ENCODE measurements at regions not wholly inside any gene's neighbourhood (a gene's known extent, or its start where the extent isn't known, plus 50 kb on each side); places are given as distances from the start of the nearest gene placed in this dataset.

- TF ChIP-seq, protein P1, sequence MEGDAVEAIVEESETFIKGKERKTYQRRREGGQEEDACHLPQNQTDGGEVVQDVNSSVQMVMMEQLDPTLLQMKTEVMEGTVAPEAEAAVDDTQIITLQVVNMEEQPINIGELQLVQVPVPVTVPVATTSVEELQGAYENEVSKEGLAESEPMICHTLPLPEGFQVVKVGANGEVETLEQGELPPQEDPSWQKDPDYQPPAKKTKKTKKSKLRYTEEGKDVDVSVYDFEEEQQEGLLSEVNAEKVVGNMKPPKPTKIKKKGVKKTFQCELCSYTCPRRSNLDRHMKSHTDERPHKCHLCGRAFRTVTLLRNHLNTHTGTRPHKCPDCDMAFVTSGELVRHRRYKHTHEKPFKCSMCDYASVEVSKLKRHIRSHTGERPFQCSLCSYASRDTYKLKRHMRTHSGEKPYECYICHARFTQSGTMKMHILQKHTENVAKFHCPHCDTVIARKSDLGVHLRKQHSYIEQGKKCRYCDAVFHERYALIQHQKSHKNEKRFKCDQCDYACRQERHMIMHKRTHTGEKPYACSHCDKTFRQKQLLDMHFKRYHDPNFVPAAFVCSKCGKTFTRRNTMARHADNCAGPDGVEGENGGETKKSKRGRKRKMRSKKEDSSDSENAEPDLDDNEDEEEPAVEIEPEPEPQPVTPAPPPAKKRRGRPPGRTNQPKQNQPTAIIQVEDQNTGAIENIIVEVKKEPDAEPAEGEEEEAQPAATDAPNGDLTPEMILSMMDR (IDR thresholded peaks at IDR 0.05): no peak
- TF ChIP-seq POLR2A (IDR thresholded peaks at IDR 0.05): no peak
These were observed 407.1 kb upstream of the MCTP2 start for GRCh38 chr15:93823971-93824913.
